DND-41 (cell line): ENCODE measurements at regions not wholly inside any gene's neighbourhood (a gene's known extent, or its start where the extent isn't known, plus 50 kb on each side); places are given as distances from the start of the nearest gene placed in this dataset.

Experiments
- ATAC-seq: fragments of 200-7000 bp; cut with Tn5 transposase; 3 replicates; pipeline ENCODE4 v1.9.1; 2021; ENCODE audit warnings: low read depth; ENCODE audit not compliant: insufficient read depth
- DNase-seq: peaks from one replicate; pipeline ENCODE4 v3.0.0-alpha.2; 2020
- H2AFZ ChIP-seq: 2 replicates; pipeline ENCODE4 v1.6.0; 2012; ENCODE audit warnings: low read depth, low read length
- H3K27ac ChIP-seq: 2 replicates; pipeline ENCODE4 v1.5.1; 2012; ENCODE audit warnings: low read length, inconsistent platforms
- H3K27me3 ChIP-seq: fragments of 200-600 bp; sonication (generic); 2 replicates; pipeline ENCODE4 v1.6.0; 2012; ENCODE audit warnings: low read length, mild to moderate bottlenecking, inconsistent platforms; ENCODE audit not compliant: insufficient read depth, poor library complexity
- H3K36me3 ChIP-seq: 2 replicates; pipeline ENCODE4 v1.5.1; 2012; ENCODE audit warnings: low read length, inconsistent platforms; ENCODE audit not compliant: insufficient read depth
- H3K4me1 ChIP-seq: 2 replicates; pipeline ENCODE4 v1.5.1; 2012; ENCODE audit warnings: mild to moderate bottlenecking, low read length; ENCODE audit not compliant: insufficient read depth
- H3K4me2 ChIP-seq: 2 replicates; pipeline ENCODE4 v1.6.0; 2012; ENCODE audit warnings: mild to moderate bottlenecking, moderate library complexity, low read length, inconsistent platforms; ENCODE audit not compliant: insufficient read depth
- H3K4me3 ChIP-seq, 2 experiments: fragments of 200-600 bp in 1 of 2; shearing (Covaris generic) in 1 of 2; 2 replicates each; pipeline ENCODE4 v1.5.1; 2012 to 2016; ENCODE audit warnings: inconsistent platforms in 2 of 2, low read length in 2 of 2, mild to moderate bottlenecking in 2 of 2, low read depth in 1 of 2, moderate library complexity in 1 of 2
- H3K79me2 ChIP-seq: 2 replicates; pipeline ENCODE4 v1.6.0; 2012; ENCODE audit warnings: low read length, inconsistent platforms; ENCODE audit not compliant: insufficient read depth
- H3K9ac ChIP-seq: 2 replicates; pipeline ENCODE4 v1.6.0; 2012; ENCODE audit warnings: low read depth, mild to moderate bottlenecking, inconsistent platforms, low read length, moderate library complexity
- H3K9me3 ChIP-seq: 2 replicates; pipeline ENCODE4 v1.5.1; 2012; ENCODE audit warnings: low read length, moderate library complexity, mild to moderate bottlenecking, inconsistent platforms; ENCODE audit not compliant: insufficient read depth, severe bottlenecking
- H4K20me1 ChIP-seq: 2 replicates; pipeline ENCODE4 v1.6.0; 2012; ENCODE audit warnings: low read length; ENCODE audit not compliant: insufficient read depth
- EZH2 ChIP-seq: IDR thresholded peaks from 3 replicates; pipeline ENCODE4 v1.6.1; 2012; ENCODE audit warnings: borderline replicate concordance, low read depth, mild to moderate bottlenecking, moderate library complexity, low read length, inconsistent platforms; ENCODE audit not compliant: severe bottlenecking
- TF ChIP-seq, protein P1 (sequence below): IDR thresholded peaks from 2 replicates; pipeline ENCODE4 v1.5.1; 2012; ENCODE audit warnings: borderline replicate concordance, low read length, moderate library complexity, mild to moderate bottlenecking; ENCODE audit not compliant: poor library complexity, severe bottlenecking; ENCODE audit errors: extremely low read depth

DNA sequence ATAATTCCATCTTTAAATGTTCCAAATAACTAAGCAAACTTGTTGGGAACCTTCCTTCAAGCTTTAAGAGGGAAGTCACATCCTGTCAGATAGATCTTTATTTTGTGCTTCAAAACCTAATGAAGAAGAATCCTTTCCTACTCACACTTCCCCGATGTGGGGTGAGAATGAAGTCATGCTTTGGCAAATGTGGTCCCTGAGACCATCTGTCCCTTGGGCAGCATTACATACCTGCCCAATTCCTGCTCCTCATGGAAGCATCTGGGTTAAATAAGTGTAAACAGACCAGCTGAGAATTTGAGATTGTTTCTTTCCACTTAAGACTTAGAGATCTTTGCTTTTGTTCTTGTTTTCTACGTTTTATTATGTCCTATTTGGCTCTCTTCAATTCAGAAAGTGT, 606.0 kb upstream of the TMEM132C start:
- ATAC-seq (no peak), DNase-seq (no peak)
- H3K4me1 ChIP-seq: no peaks in the 10 kb centered on the region
- H3K9ac ChIP-seq: no peak overlapping the region
- no peaks in the 10 kb centered on the region for H3K9me3 ChIP-seq
- TF ChIP-seq, protein P1, sequence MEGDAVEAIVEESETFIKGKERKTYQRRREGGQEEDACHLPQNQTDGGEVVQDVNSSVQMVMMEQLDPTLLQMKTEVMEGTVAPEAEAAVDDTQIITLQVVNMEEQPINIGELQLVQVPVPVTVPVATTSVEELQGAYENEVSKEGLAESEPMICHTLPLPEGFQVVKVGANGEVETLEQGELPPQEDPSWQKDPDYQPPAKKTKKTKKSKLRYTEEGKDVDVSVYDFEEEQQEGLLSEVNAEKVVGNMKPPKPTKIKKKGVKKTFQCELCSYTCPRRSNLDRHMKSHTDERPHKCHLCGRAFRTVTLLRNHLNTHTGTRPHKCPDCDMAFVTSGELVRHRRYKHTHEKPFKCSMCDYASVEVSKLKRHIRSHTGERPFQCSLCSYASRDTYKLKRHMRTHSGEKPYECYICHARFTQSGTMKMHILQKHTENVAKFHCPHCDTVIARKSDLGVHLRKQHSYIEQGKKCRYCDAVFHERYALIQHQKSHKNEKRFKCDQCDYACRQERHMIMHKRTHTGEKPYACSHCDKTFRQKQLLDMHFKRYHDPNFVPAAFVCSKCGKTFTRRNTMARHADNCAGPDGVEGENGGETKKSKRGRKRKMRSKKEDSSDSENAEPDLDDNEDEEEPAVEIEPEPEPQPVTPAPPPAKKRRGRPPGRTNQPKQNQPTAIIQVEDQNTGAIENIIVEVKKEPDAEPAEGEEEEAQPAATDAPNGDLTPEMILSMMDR: no peak
- no peak for TF ChIP-seq EZH2
- H3K27ac ChIP-seq: no peak overlapping the region
- no peak overlapping the region for H3K4me2 ChIP-seq
- no peaks in the 10 kb centered on the region for H3K79me2 ChIP-seq
- no peaks in the 10 kb centered on the region for H3K36me3 ChIP-seq
- no peaks in the 10 kb centered on the region for H3K27me3 ChIP-seq
- no peak overlapping the region for H3K4me3 ChIP-seq
- no peaks in the 10 kb centered on the region for H4K20me1 ChIP-seq
- no peak overlapping the region for H2AFZ ChIP-seq

DNA sequence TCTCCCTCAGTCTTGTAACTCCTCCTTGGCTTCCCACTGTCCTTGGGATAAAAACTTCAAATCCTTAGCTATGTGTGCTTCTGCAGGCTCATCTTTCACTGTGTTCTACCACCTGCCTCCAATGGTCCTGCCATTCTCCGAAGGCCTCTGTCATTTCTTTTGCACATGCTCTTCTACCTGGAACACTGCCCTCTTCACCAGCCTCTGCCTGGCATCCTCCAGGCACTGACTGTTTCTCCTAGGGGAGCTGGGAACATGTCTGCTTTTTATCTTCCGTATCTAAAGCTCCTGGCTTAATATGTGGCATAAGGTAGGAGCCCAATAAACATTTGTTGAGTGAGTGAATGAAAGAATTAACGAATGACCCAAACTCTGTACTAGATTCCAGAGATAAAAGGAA, 603.3 kb upstream of the TMEM132C start:
- H3K4me1 ChIP-seq: no peaks in the 10 kb centered on the region
- no peak for ATAC-seq

DNA sequence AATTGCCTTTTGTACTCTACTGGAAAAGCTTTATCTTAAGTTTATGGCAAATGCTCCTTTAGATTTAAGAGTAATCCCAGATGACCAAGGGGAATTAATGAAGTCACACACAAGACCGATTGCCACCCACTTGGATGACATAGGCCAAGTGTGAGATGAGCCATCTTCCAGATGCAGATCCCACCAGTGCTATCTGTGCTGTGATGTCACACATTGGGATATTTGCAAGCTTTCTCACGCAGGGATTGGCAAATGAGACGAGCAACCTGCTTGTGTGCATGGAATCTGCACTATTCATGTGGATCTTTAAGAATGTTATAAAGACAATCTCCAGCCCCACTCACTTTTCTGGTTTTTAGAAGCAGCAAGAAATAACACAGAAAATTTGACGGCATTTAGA, 602.1 kb upstream of the TMEM132C start:
- H3K4me2 ChIP-seq: no peak overlapping the region
- H4K20me1 ChIP-seq: no peaks in the 10 kb centered on the region
- no peaks in the 10 kb centered on the region for H3K9me3 ChIP-seq
- no peak overlapping the region for H2AFZ ChIP-seq
- no peak for ATAC-seq
- DNase-seq: no peak
- TF ChIP-seq EZH2: no peak
- TF ChIP-seq, protein P1: no peak
- no peaks in the 10 kb centered on the region for H3K27me3 ChIP-seq
- H3K27ac ChIP-seq: no peak overlapping the region
- no peak overlapping the region for H3K9ac ChIP-seq
- no peaks in the 10 kb centered on the region for H3K4me1 ChIP-seq
- no peaks in the 10 kb centered on the region for H3K36me3 ChIP-seq
- H3K4me3 ChIP-seq: no peak overlapping the region
- H3K79me2 ChIP-seq: no peaks in the 10 kb centered on the region

More for the DNA sequence above, 603.3 kb upstream of the TMEM132C start:
- Histone ChIP-seq H3K4me2 (no peak overlapping the region), H3K9ac (no peak overlapping the region), H3K27me3 (no peaks in the 10 kb centered on the region), H2AFZ (no peak overlapping the region), H3K79me2 (no peaks in the 10 kb centered on the region), H4K20me1 (no peaks in the 10 kb centered on the region), H3K4me3 (no peak overlapping the region), H3K36me3 (no peaks in the 10 kb centered on the region), H3K9me3 (no peaks in the 10 kb centered on the region), H3K27ac (no peak overlapping the region)
- DNase-seq: no peak
- TF ChIP-seq EZH2: no peak
- TF ChIP-seq, protein P1: no peak
